ENCODE measurements at regions not wholly inside any gene's neighbourhood (a gene's known extent, or its start where the extent isn't known, plus 50 kb on each side); places are given as distances from the start of the nearest gene placed in this dataset.

GRCh38 chr10:130743751-130744271, 567.7 kb downstream of the TCERG1L start:
- no peak for DNase-seq (ENCODE audit: low read depth)

- no peak for DNase-seq (ENCODE audit: low read depth)
Observed at GRCh38 chr10:130744631-130745030, 566.9 kb downstream of the TCERG1L start.

GRCh38 chr10:130745251-130745650, 566.3 kb downstream of the TCERG1L start:
- DNase-seq (ENCODE audit: low read depth): no peak

GRCh38 chr10:130745821-130746220, 565.7 kb downstream of the TCERG1L start:
- DNase-seq (ENCODE audit: low read depth): no peak

GRCh38 chr10:130746311-130746710, 565.2 kb downstream of the TCERG1L start:
- no peak for DNase-seq (ENCODE audit: low read depth)

- DNase-seq (ENCODE audit: low read depth): no peak
Observed at GRCh38 chr10:130747356-130747755, 564.2 kb downstream of the TCERG1L start.

- DNase-seq (ENCODE audit: low read depth): no peak
Observed at GRCh38 chr10:130747946-130748345, 563.6 kb downstream of the TCERG1L start.

- DNase-seq (ENCODE audit: low read depth): no peak
Observed at GRCh38 chr10:130748409-130749057, 563.0 kb downstream of the TCERG1L start.

GRCh38 chr10:130749911-130750310, 561.6 kb downstream of the TCERG1L start:
- DNase-seq (ENCODE audit: low read depth): no peak

- no peak for DNase-seq (ENCODE audit: low read depth)
Observed at GRCh38 chr10:130750441-130750840, 561.1 kb downstream of the TCERG1L start.

GRCh38 chr10:130751106-130751840, 560.2 kb downstream of the TCERG1L start:
- no peak for DNase-seq (ENCODE audit: low read depth)

- DNase-seq (ENCODE audit: low read depth): no peak
Observed at GRCh38 chr10:130751851-130752250, 559.7 kb downstream of the TCERG1L start.

- DNase-seq (ENCODE audit: low read depth): no peak
Observed at GRCh38 chr10:130756651-130757050, 554.9 kb downstream of the TCERG1L start.

- DNase-seq (ENCODE audit: low read depth): no peak
Observed at GRCh38 chr10:130757271-130757670, 554.2 kb downstream of the TCERG1L start.

GRCh38 chr10:130757821-130758489, 553.6 kb downstream of the TCERG1L start:
- no peak for DNase-seq (ENCODE audit: low read depth)

- DNase-seq (ENCODE audit: low read depth): no peak
Observed at GRCh38 chr10:130758529-130758928, 553.0 kb downstream of the TCERG1L start.

GRCh38 chr10:130761032-130761575, 550.4 kb downstream of the TCERG1L start:
- DNase-seq (ENCODE audit: low read depth): no peak

GRCh38 chr10:130761788-130762301, 549.7 kb downstream of the TCERG1L start:
- no peak for DNase-seq (ENCODE audit: low read depth)

- DNase-seq (ENCODE audit: low read depth): no peak
Observed at GRCh38 chr10:130762491-130762890, 549.0 kb downstream of the TCERG1L start.

GRCh38 chr10:130763071-130763470, 548.5 kb downstream of the TCERG1L start:
- DNase-seq (ENCODE audit: low read depth): no peak

- DNase-seq (ENCODE audit: low read depth): no peak
Observed at GRCh38 chr10:130763491-130763890, 548.0 kb downstream of the TCERG1L start.

- no peak for DNase-seq (ENCODE audit: low read depth)
Observed at GRCh38 chr10:130764651-130765050, 546.9 kb downstream of the TCERG1L start.
